GM21390 (cell line): ENCODE measurements at regions not wholly inside any gene's neighbourhood (a gene's known extent, or its start where the extent isn't known, plus 50 kb on each side); places are given as distances from the start of the nearest gene placed in this dataset.

Source experiments
- ATAC-seq: cut with Tn5 transposase; IDR thresholded peaks from one replicate; pipeline ENCODE4 v1.9.1; 2021; ENCODE audit not compliant: unreplicated experiment

DNA sequence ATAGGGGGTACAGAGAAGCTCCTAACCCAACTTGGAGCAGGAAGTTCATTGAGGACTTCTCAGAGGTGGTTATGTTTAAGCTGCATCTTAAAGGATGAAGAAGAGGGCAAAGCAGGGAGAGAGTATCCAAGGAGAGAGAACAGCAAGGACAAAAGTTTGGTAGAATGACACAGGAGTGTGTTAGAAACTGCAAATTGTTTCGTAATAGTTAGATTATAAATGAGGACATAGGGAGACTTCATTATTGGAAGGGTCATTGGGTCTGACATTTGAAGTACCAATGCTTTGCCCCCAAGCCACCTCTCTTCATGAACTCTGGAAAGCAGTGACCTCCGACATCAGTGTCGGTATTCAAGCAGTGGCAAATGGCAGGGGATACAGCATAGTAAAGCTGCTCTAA is 209.6 kb upstream of the JUN start:
- ATAC-seq = no peak

DNA sequence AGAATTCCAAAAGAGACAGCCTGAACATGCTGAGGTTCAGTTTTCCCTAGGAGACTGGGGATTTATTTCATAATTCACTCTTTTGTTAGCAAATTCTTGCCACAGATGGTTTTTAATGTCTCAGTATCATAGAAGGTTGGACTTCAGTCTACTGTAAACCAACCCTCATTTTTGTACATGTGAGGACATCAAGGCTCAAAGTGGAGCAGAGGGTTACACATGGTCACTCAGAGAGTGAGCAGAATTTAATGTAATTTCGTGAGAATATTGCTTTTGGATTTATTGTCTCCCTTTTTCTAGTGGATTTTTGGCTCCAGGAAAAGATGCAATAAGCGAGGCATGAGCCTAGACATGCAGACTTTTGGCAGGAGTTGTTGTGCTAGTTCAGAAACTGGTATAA is 210.8 kb upstream of the JUN start:
- no peak for ATAC-seq

DNA sequence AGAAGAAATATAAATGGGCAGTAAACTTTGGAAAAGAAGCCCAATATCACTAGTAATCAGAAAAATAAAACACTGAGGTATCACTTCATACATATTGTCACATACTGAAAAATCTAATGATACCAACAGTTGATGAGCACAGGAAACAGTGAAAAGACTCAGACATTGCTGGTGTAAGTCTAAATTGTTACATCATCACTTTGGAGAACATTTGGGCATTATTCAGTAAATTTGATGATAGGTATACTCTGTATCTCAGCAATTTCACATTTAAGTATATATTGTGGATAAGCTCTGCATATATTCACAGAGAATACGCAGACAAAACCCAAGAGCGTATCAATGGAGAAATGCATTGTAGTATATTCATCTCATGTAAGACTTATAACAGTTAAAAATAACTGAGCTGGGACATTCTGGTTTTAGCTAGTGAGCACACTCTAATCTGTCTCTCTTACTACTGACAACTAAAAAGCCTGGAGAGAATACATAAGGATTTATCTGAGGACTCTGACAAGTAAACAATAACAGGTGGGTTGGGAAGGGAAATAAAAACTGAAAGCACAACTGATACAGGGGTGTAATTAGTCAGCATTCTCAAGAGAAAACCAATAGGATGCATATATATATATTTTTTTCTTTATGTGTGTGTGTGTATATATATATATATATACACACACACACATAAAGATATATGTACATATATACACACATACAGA is 212.7 kb upstream of the JUN start:
- peak; percentile 85 for ATAC-seq

DNA sequence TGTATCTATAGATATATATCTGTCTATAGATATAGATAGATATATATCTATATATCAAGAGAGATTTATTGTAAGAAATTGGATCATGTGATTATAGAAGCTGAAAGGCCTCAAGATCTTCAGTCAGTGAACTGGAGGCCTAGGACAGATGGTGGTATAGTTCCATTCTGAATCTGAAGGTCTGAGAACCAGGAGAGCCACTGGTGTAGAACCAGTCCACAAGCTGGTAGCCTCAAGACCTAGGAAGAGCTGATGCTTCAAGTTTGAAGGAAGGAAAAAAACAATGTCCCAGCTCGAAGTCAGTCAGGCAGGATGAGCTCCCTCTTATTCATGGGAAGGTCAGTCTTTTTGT is 213.2 kb upstream of the JUN start:
- ATAC-seq = peak; percentile 84

DNA sequence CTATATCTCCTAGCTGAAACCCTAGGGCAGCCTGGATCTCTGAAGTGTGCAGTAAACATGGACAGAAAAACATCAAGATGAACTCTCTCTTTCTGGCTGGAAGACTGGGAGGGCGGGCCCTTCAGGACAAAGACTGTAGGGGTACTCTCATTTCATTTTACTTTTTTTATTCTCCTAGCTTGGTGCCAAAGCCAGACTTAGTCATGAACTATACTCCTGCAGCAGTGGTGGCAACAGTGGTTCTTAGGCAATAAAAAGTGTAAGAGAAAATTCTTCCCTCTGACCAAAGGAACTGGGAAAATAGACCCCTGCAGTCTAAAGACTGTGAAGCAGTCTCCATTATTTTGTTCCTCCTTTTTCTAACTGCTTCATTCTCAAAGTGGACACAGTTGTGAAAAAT is 213.8 kb upstream of the JUN start:
- ATAC-seq = no peak

DNA sequence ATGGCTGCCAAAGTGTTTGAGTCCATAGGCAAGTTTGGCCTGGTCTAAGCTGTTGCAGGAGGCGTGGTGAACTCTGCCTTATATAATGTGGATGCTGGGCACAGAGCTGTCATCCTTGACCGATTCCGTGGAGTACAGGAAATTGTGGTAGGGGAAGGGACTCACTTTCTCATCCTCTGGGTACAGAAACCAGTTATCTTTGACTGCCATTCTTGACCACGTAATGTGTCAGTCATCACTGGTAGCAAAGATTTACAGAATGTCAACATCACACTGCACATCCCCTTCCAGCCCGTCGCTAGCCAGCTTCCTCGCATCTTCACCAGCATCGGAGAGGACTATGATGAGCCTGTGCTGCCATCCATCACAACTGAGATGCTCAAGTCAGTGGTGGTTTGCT is 215.8 kb upstream of the JUN start:
- no peak for ATAC-seq

DNA sequence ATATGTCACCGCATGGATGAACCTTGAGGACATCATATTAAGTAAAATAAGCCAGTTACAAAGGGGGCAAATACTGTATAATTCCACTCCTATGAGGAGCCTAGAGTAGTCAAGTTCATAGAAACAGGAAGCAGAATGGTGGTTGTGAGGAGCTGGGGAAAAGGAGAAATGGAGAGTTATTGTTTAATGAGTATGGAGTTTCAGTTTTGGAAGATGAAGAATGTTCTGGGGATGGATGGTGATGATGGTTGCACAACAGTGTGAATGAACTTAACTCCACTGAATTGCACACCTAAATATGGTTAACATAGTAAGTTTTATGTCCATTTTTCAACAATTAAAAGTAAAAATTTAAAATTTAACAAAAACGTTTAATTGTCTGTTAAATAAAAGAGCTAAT is 220.9 kb upstream of the JUN start:
- ATAC-seq = no peak

DNA sequence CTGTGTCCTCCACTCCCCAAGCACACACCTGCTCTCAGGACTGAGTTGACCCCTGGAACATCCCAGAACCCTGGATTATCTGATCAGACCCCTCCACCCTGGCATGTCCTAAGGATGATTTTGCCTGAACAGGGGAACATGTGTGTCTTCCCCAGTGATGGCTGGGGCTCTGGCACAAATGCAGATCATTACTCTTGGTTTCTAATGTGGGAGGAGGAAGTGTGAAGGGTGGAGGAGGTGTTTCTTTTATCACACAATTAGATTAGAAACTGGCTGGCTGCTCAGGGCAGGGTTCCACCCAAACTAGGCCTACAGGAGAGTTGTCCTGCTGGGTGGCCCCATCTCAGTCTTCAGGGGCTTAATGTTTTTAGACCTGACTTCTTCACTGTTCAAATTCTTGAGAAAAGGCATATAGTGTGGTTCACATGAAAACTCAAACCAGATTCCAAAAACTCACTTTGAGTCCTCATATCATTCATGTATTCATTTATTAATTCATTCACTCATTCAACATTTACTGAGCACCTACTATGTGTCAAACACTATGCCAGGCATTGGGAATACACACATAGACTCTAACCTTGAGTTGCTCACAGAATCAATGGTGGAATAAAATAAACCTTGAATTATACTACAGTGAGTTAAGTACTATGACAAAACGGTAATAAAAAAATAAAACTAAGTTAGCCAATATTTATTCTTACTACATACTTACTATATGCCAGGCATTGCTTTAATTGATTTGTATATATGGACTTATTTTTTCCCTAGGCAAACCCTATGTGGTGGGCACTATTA is 221.8 kb upstream of the JUN start:
- ATAC-seq = peak; percentile 50

DNA sequence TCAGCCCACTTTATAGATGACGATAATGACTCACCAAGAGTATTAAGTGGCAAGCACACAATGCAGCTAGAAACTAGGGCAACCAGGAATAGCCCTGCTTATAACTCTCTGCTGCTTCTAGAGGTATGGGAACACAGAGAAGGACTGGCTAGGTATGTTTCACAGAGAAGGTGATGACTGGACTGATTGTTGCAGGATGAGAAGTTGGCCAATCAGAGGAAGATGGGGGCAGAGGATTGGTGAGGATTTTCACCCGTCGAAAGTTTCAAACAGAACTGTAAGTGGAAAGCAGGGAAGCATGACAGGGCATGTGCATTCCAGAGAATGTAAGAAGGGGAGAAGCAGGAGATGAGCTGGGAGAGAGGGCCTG is 222.4 kb upstream of the JUN start:
- no peak for ATAC-seq

DNA sequence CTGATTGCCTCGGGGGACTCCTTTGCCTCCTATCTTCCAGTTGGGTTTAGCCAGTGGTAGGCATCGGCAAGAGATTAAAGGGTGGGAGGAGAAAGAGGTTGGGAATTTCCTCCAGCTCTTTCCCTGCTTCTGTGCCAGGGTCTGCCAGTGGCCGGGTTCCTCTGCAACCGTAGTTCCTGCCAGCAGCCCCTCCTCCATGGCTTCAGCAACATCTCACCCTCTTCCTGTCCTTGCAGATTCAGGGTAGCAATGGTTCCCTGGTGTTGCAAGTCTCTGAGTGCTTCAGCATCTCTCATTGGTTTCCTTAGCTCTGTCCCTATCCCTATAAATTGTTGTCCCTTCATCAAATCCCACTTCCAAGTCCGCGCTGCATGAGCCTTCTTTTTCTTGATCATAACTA is 223.1 kb upstream of the JUN start:
- no peak for ATAC-seq

DNA sequence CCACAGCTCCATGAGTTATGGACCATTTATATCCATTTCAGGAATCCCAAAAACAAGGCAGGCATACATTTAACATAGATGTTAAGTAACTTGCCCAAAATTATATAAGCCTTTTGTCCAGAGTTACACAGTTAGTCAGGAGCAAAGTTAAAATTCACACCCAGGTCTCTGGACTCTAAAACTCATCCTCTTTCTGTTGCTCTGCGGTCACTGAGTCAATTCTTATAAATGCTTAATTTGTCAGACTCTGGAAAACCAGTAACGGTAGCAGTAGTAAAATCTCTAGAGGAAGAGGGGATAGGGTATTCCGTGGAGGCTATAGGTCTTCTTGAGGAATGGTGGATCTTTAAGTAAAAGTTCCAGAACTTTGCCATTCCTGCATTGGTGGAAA is 223.6 kb upstream of the JUN start:
- no peak for ATAC-seq

DNA sequence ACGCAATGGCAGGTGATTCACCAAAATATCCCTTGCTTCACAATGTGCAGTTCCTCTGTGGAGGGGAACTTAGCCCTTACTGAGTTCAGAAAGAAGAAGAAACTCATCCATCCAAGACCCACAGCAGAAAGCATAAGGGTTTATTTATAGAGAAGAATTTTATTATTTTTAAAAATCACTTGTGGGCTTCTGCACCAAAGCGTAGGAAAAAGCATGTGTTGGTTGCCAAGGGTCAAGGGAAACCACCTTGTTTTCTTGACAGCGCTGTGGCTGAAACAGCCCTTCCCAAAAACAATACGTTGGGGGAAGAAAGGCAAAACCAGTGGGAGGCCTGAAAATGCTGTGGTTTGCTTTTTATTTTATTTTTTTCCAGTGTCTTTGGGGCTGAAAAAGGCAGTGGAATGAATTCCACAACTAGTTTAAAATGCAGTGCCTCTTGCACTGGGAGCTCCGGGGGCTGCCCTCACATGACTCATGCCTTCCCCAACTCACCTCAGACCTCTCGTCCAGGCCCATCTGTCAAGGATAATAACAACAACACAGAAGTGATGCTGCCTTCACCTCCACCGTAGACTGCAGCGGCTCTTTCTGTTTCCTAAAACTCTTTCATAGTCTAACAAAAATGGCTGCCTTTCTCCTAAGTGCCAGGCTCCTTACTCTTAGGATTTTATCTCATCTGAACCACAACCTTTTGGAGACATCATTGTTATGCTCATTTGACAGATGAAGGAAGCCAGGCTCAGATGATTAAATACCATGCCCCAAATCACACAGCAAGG is 224.2 kb upstream of the JUN start:
- ATAC-seq = peak; percentile 48

DNA sequence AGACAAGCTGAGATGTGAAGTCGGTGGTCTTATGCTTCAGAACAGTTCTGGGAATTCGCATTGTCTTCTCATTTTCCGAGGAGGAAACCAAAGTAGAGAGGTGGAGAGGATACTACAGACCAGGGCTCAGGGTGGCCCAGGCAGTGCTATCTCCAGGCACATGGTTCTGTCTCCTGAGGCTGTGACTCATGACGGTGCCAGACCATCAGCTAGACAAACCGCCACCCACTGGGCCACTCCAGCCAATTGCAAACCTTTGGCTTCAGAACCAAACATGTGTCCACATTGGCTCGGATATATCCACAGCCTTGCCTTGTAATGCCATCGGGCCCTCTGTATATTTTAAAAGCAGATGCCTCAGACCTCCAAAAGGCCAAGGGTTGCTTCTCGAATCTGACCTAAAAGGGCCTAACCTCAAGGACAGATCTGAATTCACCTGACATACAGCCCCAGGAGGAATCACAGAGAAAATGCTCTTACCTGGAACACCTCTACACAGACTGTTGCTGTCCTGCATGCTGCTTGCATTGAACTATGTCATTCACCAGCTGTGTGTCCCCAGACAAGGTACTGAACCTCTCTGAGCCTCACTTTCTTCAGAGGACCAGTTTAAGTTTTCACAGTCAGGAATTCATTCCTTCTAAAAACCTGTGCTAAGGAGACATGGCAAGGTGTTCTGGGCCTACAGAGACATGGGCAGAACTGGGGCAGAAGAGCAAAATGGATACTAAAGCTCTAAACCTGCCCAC is 224.9 kb upstream of the JUN start:
- no peak for ATAC-seq

DNA sequence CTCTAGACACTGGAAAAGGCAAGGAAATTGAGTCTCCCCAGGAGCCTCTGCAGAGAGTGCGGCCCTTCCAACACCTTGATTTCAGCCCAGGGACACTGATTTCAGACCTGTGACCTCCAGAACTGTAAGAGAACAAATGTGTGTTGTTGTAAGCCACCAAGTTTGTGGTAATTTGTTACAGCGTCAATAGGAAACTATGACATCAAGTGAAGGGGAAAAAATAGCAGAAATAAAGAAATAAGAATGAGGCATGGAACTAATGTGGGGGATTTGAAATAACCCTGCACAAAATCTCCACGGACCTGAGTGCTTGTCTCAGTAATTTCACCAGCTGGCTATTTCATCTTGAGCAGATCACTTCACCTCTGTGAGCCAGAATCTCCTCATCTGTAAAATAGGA is 227.8 kb upstream of the JUN start:
- ATAC-seq = no peak

DNA sequence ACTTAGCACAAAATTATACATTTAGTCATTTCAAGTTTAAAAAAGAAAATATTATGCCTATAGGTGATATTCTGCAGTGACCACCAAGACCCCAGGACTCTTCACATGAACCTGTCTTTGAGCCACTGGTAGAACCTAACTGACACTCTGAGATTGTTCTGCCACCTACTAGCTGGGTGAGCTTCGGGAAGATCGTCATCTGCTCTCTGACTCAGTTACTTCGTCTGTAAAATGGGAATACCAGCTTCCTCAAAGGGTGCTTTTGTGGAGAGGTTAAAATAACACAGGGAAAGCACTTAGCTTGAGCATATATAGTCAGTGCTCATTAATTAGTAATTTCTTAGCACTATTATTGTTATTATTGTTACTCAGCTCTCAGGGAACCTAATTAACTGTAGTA is 228.5 kb upstream of the JUN start:
- no peak for ATAC-seq

DNA sequence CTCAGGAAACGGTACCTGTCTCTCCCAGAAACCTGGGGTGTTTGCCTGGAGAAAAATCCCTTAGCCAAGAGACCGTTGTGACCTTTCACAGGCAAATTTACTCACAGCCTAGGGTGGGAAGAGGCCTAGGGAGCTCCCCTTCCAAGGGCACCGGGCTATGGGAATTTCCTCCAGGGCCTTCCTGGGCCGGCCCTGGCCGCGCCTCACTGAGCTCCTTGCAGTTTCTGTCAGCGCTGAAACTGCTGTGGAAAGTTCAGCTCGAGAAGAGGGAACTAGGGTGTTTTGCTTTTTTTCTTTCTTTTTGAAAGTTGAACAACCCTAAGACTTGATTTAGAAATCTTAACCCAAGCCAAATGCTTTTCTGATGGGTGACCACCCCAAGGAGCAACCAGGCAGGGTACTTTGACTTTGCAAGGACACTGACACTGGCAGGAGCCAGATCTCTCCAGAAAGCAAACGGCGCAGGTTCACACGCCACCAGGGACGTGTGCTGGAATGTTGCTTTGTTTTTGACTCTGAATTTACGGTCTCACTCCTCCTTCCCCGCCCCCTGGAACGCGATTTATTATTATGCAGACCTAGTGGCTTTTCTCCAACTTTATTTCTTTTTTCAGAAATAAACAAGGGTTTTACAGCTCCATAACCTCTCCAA is 229.6 kb upstream of the JUN start:
- ATAC-seq = peak; percentile 66

DNA sequence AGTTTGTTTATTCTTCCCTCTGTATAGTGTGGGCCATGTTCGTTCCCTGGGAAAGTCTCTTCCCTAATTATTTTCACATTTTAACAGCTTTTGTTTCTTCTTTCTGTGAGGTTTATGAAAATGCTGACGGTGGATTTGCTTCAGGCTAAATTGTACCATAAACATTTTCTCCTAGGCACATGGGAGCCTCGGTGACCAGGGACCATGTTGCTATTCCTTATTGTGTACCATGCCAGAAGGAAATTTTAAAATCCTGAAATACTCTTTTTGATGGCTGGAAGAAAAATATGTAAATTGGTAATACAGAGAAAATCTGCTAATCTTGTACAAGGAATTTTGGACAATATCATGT is 230.1 kb upstream of the JUN start:
- no peak for ATAC-seq

DNA sequence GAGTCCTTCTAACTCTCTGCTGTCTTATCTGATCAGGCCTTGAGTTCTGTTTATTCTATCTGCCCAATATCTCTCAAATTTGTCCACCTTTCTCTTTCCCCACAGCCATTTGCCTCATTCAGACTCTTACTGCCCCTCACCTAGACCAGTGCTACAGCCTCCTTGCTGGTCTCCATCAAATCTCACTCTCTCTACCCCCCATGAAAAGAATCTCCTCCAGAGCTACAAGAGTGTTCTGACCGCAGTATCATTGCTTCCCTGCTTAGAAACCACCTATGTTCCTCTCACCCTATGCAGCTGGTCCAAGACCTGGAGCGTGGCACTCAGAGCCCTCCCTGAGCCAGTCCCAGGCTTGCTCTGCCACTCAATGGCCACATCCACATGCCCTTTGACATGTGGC is 231.0 kb upstream of the JUN start:
- ATAC-seq = no peak

DNA sequence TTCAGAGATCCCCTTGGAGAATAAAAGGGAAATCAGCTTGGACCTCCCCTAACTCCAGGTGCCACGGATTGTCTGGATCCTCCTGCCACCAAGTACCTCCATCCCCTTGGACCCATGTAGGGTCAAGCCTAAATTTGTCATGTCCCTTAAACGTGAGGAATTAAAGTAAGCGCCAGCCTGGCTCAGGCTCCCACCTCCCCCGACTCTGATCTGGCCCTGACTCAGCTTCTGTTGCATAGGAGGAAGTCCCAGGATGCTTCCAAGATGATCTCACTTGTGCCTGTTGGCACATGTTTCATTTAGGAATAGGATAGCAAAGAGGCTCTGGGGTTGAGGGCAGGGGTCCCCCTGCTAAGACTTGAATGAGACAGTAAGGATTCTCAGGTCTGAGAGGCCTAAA is 231.9 kb upstream of the JUN start:
- ATAC-seq = no peak

DNA sequence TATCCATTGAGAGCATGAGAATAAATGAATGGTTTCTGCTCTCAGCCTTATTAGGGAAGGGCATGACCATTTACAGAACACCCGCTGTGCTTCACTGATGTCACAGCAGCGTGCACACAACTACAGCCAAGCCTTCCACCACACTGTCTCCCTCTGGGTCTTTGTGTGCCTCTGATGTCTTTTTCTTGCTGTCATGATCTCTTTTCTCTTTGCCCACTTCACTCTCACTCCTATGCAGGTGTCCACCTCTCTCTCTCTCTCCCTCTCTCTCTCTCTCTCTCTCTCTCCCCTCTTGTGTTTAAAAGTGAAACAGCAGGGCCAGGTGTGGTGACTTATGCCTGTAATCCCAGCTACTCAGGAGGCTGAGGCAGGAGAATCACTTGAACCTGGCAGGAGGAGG is 232.5 kb upstream of the JUN start:
- ATAC-seq = no peak
